H1 (cell line): ENCODE measurements at regions not wholly inside any gene's neighbourhood (a gene's known extent, or its start where the extent isn't known, plus 50 kb on each side); places are given as distances from the start of the nearest gene placed in this dataset.

ENCODE experiments used
- JUN ChIP-seq: IDR thresholded peaks from 2 replicates; pipeline ENCODE4 v1.6.1; 2011; ENCODE audit warnings: low read depth, mild to moderate bottlenecking, improper control_type of control experiment, low read length
- SIN3A ChIP-seq, 2 experiments: IDR thresholded peaks in 1 of 2; conservative IDR thresholded peaks in 1 of 2; 2 replicates each; pipeline ENCODE4 v1.6.1; 2011 to 2012; ENCODE audit warnings: low read length in 2 of 2, improper control_type of control experiment in 1 of 2, low read depth in 1 of 2, mild to moderate bottlenecking in 1 of 2
- TCF12 ChIP-seq: IDR thresholded peaks from 2 replicates; pipeline ENCODE4 v1.6.1; 2011; ENCODE audit warnings: low read depth, mild to moderate bottlenecking, low read length

GRCh38 chr1:106266786-106267185 is 789.7 kb upstream of the PRMT6 start (continued):
- TF ChIP-seq SIN3A (conservative IDR thresholded peaks at IDR 0.05 in 1 of 2, IDR thresholded peaks at IDR 0.05 in 1 of 2; ENCODE audit: low read depth in 1 of 2, low read length in 2 of 2), result no peak
- no peak for TF ChIP-seq JUN
- TF ChIP-seq TCF12, result no peak
